GM21367 (cell line): ENCODE measurements at regions not wholly inside any gene's neighbourhood (a gene's known extent, or its start where the extent isn't known, plus 50 kb on each side); places are given as distances from the start of the nearest gene placed in this dataset.

Experiments used
- ATAC-seq: cut with Tn5 transposase; IDR thresholded peaks from one replicate; pipeline ENCODE4 v1.9.1; 2021; ENCODE audit not compliant: unreplicated experiment

DNA sequence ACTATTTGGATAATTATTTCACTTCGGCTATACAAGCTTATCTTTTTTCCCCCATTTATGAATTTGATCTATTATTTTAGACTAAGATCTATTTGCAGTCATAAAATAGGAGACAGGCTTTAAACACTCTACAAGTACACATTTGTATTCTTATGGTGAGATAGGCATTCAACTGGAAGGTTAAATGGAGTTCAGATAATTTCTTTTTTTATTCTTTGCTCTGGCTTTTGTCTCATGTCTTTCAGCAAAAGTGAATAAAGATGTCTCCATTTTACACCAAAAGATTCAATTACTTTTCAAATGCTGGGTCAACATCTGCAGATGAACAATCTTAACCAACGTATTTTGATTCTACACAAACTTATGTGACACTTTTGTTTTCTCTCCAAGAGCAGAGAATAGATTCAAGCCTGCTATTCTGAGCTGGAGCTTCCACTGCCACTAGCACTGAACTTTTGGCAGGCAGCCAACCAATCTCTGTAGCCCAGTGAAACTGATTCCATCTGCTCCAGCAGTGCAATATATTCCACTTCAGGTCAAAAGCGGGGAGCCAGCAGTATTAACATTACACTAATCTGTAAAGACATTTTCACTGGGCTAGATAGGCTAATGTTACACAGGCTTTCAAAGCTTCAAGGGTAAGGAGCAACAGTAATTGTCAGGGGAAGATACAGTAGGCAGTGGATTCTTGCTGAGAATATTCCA, 452.0 kb upstream of the ZNF608 start:
- no peak for ATAC-seq

DNA sequence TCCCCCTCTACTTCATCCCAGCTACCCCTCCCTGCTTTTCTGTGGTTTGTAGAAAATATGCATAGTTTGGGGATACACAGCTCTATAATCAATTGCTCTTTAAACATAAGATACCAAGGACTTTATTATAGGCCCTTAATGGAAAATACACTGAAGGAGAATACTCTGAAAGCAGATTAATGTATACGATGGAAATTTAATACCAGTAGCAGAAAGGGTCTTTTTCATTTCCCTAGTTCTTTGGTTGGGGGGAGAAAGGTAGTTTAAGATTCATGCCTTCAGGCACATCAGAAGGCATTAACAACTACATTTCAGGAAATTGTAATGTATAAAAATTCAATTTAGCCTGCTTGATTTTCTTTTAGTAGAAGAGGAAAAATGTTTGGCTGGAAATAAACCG, 452.9 kb upstream of the ZNF608 start:
- ATAC-seq: no peak

DNA sequence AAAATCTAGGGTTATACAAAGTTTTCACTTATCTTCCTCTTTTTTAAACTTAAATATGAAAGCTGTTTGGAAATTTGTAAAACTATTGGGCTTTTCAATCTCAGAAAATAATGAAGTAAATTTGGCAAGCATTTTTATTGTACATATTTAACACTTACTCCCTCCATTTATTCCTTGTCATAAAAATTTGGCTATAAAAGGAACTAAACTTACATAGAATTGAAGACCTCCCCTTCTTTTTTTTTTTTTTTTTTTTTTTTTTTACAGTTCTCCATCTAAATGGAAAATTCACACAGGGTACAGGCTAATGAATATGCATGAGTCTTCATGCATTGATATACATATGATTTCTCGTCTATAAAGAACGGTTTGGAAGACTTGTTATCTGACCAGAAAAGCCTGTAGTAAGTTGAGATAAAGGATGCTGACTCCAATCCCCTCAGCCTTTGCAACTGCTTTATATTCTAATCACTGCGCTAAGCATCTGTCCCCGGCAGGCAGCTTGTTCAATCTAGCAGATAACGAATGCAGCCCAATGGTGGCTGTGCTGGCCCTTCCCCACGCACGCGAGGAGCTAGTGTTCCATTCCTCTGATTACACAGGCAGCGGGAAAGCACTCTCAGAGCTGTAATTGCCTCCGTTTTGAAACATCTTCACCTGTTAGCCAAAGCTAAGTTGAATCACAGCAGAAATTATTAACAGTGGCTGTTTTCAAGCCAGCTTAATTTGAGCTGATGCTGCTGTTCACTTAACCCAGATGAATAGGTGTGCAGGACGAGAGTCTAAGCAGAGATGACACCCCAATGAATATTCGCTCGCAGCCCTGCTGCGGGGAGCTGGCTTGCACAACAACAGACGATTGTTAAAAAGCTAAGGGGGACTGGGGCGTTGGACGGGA, 453.8 kb upstream of the ZNF608 start:
- ATAC-seq: no peak

DNA sequence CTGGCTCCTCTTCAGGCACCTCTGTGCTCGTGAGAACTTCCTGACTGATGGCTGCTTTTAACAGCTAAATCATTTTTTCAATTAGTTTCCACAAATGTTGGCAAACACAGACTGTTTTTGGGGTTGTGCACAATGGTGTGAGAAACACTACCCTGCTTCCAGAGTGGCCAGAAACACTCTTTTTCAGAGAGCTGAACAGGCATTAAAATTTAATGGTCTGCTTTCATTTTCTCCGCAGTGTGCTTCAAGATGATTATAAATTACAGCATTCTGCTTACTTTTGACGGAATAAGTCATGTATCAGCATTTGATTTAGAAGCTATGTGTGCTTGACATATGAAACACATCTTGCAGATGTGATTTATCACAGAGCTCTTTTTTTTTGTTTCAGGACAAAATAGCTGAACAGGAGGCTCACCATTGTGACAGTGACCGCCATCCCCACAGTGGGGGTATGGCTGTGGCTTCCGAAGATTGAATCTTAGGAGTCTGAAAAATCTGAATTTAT, 454.5 kb upstream of the ZNF608 start:
- no peak for ATAC-seq

DNA sequence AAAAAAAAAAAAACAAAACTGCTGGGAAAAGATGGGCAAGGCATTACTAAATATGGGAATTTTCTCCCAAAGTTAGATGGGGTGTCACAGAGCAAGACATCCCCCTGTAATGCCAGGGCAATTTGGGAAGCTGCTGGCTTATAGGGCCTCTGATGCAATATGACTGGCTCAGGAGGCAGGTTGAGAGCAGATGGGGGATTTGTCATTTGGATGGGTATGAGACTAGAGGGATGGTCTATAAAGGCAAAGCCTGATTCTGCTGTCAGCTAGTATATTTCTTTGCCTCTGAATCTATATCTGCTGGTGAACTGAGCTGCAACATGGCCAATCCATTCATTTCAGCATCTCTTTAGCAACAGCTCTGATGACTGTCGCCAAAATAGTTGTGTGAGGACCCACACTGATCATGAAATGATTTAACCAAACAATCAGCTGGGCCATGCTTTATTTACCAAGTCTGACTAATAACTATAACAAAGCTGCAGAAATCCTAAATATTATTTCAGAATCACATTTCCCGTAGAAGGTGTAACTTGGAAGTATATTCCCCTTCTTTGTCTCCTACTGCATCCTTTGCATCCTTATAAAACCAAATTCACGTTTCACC, 455.1 kb upstream of the ZNF608 start:
- no peak for ATAC-seq

DNA sequence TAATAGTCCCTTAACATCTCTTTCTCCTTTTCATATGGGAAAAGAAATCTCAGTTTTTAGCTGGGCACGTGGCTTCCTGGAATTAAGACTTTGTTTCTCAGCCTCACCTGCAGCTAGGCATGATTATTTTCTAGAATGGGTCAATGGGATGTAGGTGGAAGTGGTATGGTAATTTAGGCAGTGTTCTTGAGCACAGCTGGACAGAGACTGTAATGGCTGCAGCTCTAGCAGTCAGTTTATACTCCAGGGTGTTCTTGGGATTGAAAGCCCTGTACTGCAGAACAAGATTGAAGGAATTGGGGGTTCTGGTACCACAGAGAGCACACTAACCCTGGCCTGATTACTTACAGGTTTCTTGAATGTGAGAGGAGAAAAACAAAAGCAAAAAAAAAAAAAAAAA, 455.9 kb upstream of the ZNF608 start:
- ATAC-seq: no peak

DNA sequence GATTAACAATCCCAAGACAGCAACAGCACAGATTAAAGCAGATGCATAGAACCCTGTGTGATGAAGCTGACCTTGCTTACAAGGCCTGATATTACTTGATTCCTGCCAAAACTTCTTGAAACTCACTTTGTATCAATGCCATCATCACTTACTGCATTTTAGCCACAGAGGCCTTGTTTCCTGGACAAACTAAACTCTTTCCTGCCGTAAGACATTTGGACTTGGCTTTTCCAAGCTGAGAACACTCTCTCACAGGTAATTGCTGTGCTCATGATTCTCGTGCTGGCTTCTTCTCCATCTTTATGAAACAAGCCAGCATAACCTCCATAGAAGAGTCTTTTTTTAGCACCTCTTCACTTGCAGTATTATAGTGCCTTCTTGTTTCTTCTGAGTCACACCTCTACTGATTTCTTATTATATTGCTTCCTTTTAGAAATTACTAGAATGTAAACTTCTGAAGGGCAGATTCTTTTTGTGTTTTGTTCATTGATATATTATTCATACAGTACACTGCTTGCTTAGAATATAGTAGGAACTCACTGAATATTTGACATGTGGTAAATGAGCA, 456.5 kb upstream of the ZNF608 start:
- no peak for ATAC-seq

DNA sequence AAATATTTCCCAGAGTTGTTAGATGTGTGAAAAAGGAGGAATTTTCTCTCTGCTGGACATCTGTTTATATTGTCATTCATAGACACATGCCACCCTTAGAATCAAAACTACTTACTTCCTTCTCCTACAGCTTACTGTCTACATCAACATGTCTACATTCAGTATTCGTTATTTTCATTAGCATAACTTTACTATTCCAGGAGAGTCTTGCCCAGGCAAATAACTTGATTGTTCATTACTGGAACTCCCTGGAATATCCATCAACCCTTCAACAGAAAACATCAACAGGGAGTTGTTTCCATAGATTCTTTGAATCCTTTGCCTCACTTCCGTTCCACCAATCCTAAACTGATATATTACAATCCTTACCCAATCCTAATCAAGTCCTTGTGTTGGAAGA, 457.5 kb upstream of the ZNF608 start:
- no peak for ATAC-seq

DNA sequence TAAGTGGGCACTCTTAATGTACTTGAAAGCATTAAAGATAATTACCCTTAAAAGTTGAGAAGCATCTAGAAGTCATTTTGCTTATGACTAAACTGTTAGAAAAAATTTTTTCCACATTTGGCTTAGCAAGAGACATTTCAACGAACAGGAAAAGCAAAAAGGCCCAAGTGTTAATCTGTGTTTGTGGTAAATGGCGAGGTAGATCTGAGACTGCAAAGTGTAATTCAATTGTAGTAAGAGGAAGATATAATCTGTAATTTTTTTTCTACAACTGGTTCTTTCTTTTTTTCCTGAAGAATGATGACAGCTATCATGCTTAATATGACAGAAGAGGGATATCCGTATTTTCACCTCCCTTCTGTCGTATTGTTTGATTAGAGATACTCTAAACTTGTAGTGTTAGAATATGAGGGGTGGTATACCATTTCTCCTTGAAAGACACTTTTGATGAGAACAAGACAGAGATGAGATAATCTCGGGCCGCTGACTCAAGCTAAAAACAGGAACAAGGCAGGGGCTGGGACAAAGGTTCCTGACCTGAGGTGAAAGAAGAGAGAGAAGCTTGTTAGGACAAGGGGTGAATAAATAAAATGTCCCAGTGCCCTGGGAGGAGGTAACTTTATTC, 459.3 kb upstream of the ZNF608 start:
- ATAC-seq: no peak

DNA sequence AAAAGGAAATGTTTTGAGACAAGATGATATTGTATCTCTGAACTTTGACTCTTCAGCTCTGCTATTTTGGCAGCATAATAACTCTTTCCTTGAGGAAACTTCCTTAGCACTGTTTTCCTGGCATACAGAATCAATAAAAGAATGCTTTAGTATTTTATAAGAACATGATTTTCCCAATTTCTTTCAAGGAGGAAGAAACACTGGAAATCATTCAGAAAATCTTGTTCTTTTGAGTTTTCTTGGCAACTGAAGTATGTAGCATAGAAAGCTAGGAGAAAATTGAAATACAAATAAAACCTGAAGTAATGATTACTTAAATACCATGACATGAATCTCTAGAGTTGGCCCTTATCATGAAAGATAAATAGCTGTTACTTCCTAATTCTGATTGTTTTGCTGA, 461.4 kb upstream of the ZNF608 start:
- no peak for ATAC-seq

DNA sequence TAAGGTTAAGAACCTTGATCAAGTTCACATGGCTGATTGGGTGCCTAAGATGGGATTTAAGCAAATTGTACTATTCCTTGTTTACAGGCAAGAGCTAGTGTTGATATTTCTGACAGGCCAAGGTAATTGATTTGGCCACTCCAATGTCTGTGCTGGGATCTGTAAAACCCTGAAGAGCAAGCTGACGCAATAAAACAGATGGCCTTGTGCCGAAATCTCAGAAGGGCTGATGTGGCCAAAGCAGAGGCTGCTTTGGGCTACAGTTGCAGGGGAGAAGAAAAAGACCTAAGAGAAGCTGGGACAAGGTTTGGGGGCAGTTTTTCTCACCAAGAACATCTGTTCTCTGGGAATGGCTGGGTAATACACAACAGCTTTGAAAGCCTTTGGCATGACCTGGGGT, 463.2 kb upstream of the ZNF608 start:
- no peak for ATAC-seq

DNA sequence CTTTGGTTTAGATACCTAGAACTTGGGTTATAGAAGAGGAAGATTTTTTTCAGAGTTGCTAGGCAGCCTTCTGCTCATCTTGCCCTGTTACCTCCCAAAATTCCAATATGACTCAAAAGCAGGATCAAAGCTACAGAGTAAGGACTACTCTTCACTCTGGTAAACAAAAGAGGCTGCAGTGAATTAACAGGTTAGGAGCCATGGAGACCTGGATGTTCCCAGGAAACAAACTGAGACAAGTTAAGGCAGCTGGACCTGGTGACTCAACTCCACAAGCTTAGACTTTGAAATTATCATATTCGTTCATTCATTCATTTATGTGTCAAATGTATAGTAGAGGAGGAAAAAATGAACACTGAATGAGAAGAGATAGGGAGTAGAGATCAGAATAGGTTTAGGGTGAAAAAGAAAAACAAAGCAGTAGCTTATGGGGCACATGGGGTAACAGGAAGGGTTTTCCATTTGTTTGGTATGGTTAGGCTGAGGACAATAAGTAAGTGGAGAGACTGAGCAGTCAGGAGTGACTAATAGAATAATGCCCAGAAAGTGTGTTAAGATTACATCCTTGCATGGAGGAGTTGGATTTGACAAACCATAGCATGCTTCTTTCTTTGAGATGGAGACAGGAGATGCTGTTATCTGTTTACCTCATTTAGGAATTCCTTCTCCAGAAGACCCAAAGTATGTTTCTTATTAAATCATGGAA, 464.0 kb upstream of the ZNF608 start:
- no peak for ATAC-seq

DNA sequence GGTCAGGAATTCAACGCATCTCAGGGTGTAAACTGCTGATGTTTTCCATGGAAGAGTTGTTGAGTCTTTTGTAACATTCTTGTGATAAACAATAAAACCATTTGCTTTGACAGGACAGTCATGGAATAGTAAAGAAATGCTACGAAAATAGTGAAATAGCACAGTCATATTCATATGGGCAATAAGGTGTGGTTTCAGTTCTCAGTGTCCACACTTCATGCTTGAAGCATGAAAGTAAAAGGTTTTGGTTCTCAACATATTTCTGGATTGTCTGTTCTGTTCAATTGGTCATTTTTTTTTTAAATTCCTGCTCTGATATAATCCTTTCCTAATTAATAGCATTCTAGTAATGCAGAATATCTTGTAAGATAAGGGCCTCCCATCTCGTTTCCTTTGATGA, 467.6 kb upstream of the ZNF608 start:
- ATAC-seq: peak; percentile 95

DNA sequence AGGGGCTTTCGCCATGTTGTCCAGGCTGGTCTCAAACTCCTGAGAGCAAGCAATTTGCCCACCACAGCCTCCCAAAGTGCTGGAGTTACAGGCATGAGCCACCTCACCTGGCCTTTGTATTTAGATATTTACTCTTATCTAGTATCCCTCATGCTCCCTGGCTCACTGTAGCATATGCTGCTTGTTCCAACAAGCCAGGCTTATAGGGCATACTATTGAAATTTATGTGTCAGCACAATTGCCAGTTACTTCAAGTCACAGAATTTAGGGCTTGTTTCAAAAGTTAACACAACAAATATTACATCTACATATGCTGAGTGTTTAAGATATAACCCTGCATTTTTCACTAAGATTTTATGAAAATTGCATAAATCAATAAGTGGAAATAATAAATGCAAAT, 469.2 kb upstream of the ZNF608 start:
- no peak for ATAC-seq

DNA sequence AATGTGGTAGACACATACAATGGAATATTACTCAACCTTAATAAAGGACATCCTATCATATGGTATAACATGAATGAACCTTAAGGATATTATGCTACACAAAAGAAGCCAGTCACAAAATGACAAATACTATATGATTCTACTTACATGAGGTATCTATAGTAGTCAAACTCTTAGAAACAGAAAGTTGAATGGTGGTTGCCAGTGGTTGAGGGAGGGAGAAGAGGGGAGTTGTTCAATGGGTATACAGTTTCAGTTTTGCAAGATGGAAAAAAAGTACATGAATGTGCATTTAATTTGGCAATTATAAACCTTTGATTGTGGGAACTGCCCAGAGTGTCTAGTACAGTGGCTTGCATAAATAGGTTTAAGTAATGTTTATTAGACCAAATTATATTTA, 473.3 kb upstream of the ZNF608 start:
- ATAC-seq: no peak

DNA sequence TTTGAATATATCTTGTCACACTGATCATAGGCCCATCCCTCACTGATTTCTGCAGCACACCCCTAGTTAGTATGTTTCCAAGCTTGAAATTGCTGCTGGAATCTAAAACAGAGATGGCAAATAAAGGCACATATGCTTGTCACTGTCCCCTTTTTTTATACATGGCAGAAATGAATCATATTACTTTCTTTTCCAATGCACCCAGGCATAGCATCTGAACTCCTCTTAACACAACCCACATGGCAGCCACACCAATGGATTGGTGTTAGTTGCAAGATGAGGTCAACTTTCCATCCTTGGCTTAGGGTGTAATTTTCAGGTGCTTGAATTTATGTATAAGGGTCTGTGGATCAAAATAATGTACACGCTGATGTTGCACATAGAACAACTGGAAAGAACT, 473.8 kb upstream of the ZNF608 start:
- no peak for ATAC-seq

DNA sequence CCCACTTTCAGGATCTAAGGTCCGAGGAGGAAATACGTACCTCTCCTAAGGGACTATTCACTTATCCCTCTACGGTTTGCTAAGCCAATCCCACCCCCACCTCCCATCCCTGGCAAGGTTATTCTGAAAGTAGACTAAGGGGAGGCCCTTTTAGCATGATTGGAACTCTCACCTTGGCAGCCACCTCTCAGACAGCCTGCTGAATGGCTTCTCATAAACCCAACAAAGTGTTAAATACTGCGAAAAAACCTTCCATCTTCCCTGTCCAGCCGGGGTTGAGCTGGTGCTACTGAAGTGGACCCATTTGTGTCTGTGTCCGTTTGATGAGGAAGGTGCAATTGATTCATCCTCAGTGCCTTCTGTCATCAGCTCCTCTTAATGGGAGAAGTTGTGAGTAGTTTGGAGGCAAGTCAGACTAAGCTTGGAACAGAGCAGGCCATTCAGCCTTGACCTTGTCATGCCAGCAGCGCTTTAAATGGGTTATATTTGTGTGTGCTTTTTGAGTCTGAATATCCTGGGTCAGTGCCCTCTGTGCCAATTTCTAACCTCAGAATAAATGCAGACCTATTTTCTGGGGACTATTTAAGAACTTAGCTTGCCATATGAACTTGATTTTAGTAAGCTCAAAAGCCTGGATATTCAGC, 476.3 kb upstream of the ZNF608 start:
- ATAC-seq: no peak

DNA sequence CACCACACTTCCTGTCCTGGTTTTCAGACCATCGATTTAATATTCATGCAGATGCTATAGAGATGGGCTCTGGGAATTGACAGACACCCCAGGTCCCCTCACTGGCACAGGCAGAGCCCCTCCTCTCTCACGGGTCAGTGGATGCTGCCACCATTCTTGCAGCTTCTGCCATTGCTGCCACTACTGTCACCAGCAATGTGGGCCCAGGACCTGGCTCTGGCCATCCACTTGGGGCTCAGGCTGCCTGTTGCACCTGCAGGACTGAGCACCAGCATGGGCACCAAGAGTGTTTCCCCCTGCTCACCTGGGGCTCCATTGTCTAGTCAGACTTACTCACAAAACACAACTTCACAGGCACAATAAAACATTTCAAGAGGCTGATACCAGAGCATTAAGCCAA, 479.0 kb upstream of the ZNF608 start:
- ATAC-seq: no peak

DNA sequence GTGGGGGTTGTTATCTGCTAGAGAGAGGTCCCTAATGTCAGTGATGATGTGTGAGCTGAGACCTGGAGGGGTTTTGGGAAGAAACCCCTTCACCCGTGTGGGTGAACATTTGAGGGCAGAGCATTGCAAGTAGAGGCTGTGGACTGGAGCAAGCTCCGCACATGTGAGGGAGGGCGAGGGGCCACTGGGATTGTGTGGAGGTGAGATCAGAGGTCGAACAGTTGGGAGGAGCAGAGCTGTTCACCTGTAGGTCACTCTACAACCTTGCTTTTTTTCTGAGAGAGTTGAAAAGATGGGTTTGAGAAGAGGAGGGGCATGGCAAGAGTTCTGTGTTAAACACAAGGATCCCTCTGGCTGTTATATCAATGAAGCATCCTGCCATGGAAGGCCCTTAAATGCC, 480.4 kb upstream of the ZNF608 start:
- no peak for ATAC-seq
